WTC11 (cell line): ENCODE measurements at regions not wholly inside any gene's neighbourhood (a gene's known extent, or its start where the extent isn't known, plus 50 kb on each side); places are given as distances from the start of the nearest gene placed in this dataset.

Source experiments
- ATAC-seq: fragments of 200-7000 bp; cut with Tn5 transposase; 2 replicates; pipeline ENCODE4 v1.10.0; 2021; ENCODE audit warnings: mild to moderate bottlenecking, moderate library complexity
- CTCF ChIA-PET: fragments of 300-600 bp; sonication (Branson Sonifier 250); formaldehyde crosslinking; loops from one replicate; lab custom pipeline; 2021; ENCODE audit warnings: antibody characterized with exemption; lab: Charles Lee
- POLR2A ChIA-PET: fragments of 350-600 bp; sonication (Branson Sonifier 250); formaldehyde crosslinking; loops from one replicate; lab custom pipeline; 2021; ENCODE audit warnings: antibody characterized with exemption; lab: Charles Lee
- DNase-seq: peaks from one replicate; pipeline ENCODE4 v3.0.0; 2021; ENCODE audit warnings: low spot score
- H3K27ac Mint-ChIP-seq: 2 replicates; pipeline ENCODE4 v1.8.0; 2021; ENCODE audit warnings: mixed read lengths
- H3K27me3 Mint-ChIP-seq: 2 replicates; pipeline ENCODE4 v1.8.0; 2021; ENCODE audit warnings: low read depth, mild to moderate bottlenecking, moderate library complexity, mixed read lengths
- H3K36me3 Mint-ChIP-seq: 2 replicates; pipeline ENCODE4 v1.8.0; 2021; ENCODE audit warnings: mixed read lengths
- H3K4me1 Mint-ChIP-seq: 2 replicates; pipeline ENCODE4 v1.8.0; 2022; ENCODE audit warnings: mixed read lengths
- H3K4me3 Mint-ChIP-seq: 2 replicates; pipeline ENCODE4 v1.8.0; 2021; ENCODE audit warnings: mild to moderate bottlenecking, moderate library complexity, mixed read lengths
- H3K9me3 Mint-ChIP-seq: 2 replicates; pipeline ENCODE4 v1.8.0; 2021; ENCODE audit warnings: mixed read lengths
- ATF3 ChIP-seq: sonication (generic); formaldehyde crosslinking; conservative IDR thresholded peaks from 2 replicates; pipeline ENCODE4 v1.8.1; 2022; ENCODE audit warnings: mild to moderate bottlenecking, missing genetic modification reagents
- CBFB ChIP-seq: sonication (generic); formaldehyde crosslinking; IDR thresholded peaks from 2 replicates; pipeline ENCODE4 v1.8.1; 2022; ENCODE audit warnings: mild to moderate bottlenecking, low read depth, missing genetic modification reagents
- CDX4 ChIP-seq: fragments of 250-450 bp; sonication (Bioruptor Pico); IDR thresholded peaks from 2 replicates; pipeline ENCODE4 v1.9.0; 2021; ENCODE audit warnings: moderate library complexity, mild to moderate bottlenecking, inconsistent platforms, borderline replicate concordance
- E2F4 ChIP-seq: sonication (generic); formaldehyde crosslinking; IDR thresholded peaks from 2 replicates; pipeline ENCODE4 v1.8.1; 2022; ENCODE audit warnings: low read depth, mild to moderate bottlenecking, moderate library complexity, missing genetic modification reagents, borderline replicate concordance
- EMX1 ChIP-seq: fragments of 250-450 bp; sonication (Bioruptor Pico); IDR thresholded peaks from 2 replicates; pipeline ENCODE4 v1.8.0; 2021; ENCODE audit warnings: mild to moderate bottlenecking
- ETV6 ChIP-seq: sonication (generic); formaldehyde crosslinking; IDR thresholded peaks from 2 replicates; pipeline ENCODE4 v1.8.1; 2022; ENCODE audit warnings: mild to moderate bottlenecking, missing genetic modification reagents
- FOXP1 ChIP-seq: sonication (generic); formaldehyde crosslinking; IDR thresholded peaks from 2 replicates; pipeline ENCODE4 v1.8.0; 2022; ENCODE audit warnings: missing genetic modification reagents, mild to moderate bottlenecking, moderate library complexity, borderline replicate concordance
- JAZF1 ChIP-seq: fragments of 250-450 bp; sonication (Bioruptor Pico); IDR thresholded peaks from 2 replicates; pipeline ENCODE4 v1.9.0; 2021; ENCODE audit warnings: moderate library complexity, mild to moderate bottlenecking, inconsistent platforms
- MYBL2 ChIP-seq: sonication (generic); formaldehyde crosslinking; IDR thresholded peaks from 2 replicates; pipeline ENCODE4 v1.8.1; 2023; ENCODE audit warnings: mild to moderate bottlenecking, moderate library complexity, missing genetic modification reagents
- NR2C2 ChIP-seq: sonication (generic); formaldehyde crosslinking; IDR thresholded peaks from 2 replicates; pipeline ENCODE4 v1.8.0; 2022; ENCODE audit warnings: mild to moderate bottlenecking, missing genetic modification reagents
- OVOL2 ChIP-seq: fragments of 250-450 bp; sonication (Bioruptor Pico); IDR thresholded peaks from 2 replicates; pipeline ENCODE4 v1.9.0; 2021; ENCODE audit warnings: mild to moderate bottlenecking, borderline replicate concordance
- SMAD3 ChIP-seq: sonication (generic); formaldehyde crosslinking; IDR thresholded peaks from 2 replicates; pipeline ENCODE4 v1.8.0; 2022; ENCODE audit warnings: missing genetic modification reagents, mild to moderate bottlenecking, borderline replicate concordance
- SP1 ChIP-seq: sonication (generic); formaldehyde crosslinking; conservative IDR thresholded peaks from 2 replicates; pipeline ENCODE4 v1.8.1; 2022; ENCODE audit warnings: missing genetic modification reagents
- STAT6 ChIP-seq: sonication (generic); formaldehyde crosslinking; conservative IDR thresholded peaks from 2 replicates; pipeline ENCODE4 v1.8.1; 2023; ENCODE audit warnings: mild to moderate bottlenecking, low read depth, missing genetic modification reagents, moderate library complexity
- ZNF396 ChIP-seq: fragments of 250-450 bp; sonication (Bioruptor Pico); IDR thresholded peaks from 2 replicates; pipeline ENCODE4 v1.8.0; 2021; ENCODE audit warnings: mild to moderate bottlenecking, moderate library complexity, borderline replicate concordance
- ZNF532 ChIP-seq: fragments of 250-450 bp; sonication (Bioruptor Pico); IDR thresholded peaks from 2 replicates; pipeline ENCODE4 v1.9.0; 2021; ENCODE audit warnings: mild to moderate bottlenecking, borderline replicate concordance
- ZSCAN18 ChIP-seq: fragments of 250-450 bp; sonication (Bioruptor Pico); IDR thresholded peaks from 2 replicates; pipeline ENCODE4 v2.1.2; 2022; ENCODE audit warnings: mild to moderate bottlenecking, moderate library complexity

- ATAC-seq (no peak), DNase-seq (no peak)
- Mint-ChIP-seq H3K4me1 (no peaks in the 10 kb centered on the region), H3K27ac (no peak overlapping the region), H3K27me3 (no peaks in the 10 kb centered on the region; the same call in 1 of the 2 replicates), H3K36me3 (no peaks in the 10 kb centered on the region; the same call in 1 of the 2 replicates), H3K9me3 (peaks cover 32% of the 10 kb centered on the region), H3K4me3 (no peak overlapping the region)
- POLR2A ChIA-PET = interaction anchor here (0.5 kb wide), 1 partner anchor 278 kb away, joined by 3 read pairs; the partner anchor contains the start of gene GPR35
- CTCF ChIA-PET = no interaction called here
- no peak for TF ChIP-seq ETV6 (CRISPR knock-in tag)
- TF ChIP-seq FOXP1 (CRISPR knock-in tag) = no peak
- no peak for TF ChIP-seq JAZF1
- TF ChIP-seq ZNF396 = no peak
- TF ChIP-seq ZNF532 (CRISPR knock-in tag) = no peak
- no peak for TF ChIP-seq CBFB (CRISPR knock-in tag)
- no peak for TF ChIP-seq NR2C2 (CRISPR knock-in tag)
- no peak for TF ChIP-seq OVOL2 (CRISPR knock-in tag)
- TF ChIP-seq MYBL2 (CRISPR knock-in tag) = no peak
- TF ChIP-seq ZSCAN18 (CRISPR knock-in tag) = no peak
- no peak for TF ChIP-seq CDX4 (CRISPR knock-in tag)
- TF ChIP-seq EMX1 (CRISPR knock-in tag) = no peak
- TF ChIP-seq STAT6 (CRISPR knock-in tag) = no peak
- no peak for TF ChIP-seq SP1
These were observed 88.6 kb upstream of the GPC1 start for GRCh38 chr2:240346753-240347372.

- Mint-ChIP-seq H3K9me3 (peaks cover 32% of the 10 kb centered on the region), H3K36me3 (no peaks in the 10 kb centered on the region; the same call in 1 of the 2 replicates), H3K4me1 (no peaks in the 10 kb centered on the region), H3K27ac (no peak overlapping the region), H3K27me3 (no peaks in the 10 kb centered on the region; the same call in 1 of the 2 replicates), H3K4me3 (no peak overlapping the region)
- CTCF ChIA-PET = no interaction called here
- TF ChIP-seq ATF3 = no peak
- TF ChIP-seq E2F4 = no peak
- no peak for TF ChIP-seq SMAD3 (CRISPR knock-in tag)
- ATAC-seq (no peak), DNase-seq (no peak)
- POLR2A ChIA-PET = interaction anchor here (0.5 kb wide), 1 partner anchor 278 kb away, joined by 3 read pairs; the partner anchor contains the start of gene GPR35
These were observed 88.0 kb upstream of the GPC1 start for GRCh38 chr2:240347373-240347940.
